Vagina (tissue), 2 donors: ENCODE measurements at regions not wholly inside any gene's neighbourhood (a gene's known extent, or its start where the extent isn't known, plus 50 kb on each side); places are given as distances from the start of the nearest gene placed in this dataset.

Experiments
- CTCF ChIP-seq, 3 experiments: fragments of 450-650 bp in 2 of 3; fragments of 200-600 bp in 1 of 3; sonication (generic) in 1 of 3; IDR thresholded peaks; one replicate each; pipeline ENCODE4 v1.5.1; 2017 to 2019; ENCODE audit warnings: antibody characterized with exemption in 3 of 3, mild to moderate bottlenecking in 2 of 3, moderate library complexity in 2 of 3
- POLR2A ChIP-seq, 2 donors: fragments of 450-650 bp; IDR thresholded peaks; one replicate each; pipeline ENCODE4 v1.6.1; 2017; ENCODE audit warnings: antibody characterized with exemption in 2 of 2, mild to moderate bottlenecking in 2 of 2, moderate library complexity in 2 of 2

- no peak for TF ChIP-seq POLR2A (IDR thresholded peaks at IDR 0.05)
- no peak for TF ChIP-seq CTCF (IDR thresholded peaks at IDR 0.05)
These were observed 309.6 kb downstream of the METTL15 start for GRCh38 chr11:28417601-28418323.
